RWPE2 (cell line): ENCODE measurements at regions not wholly inside any gene's neighbourhood (a gene's known extent, or its start where the extent isn't known, plus 50 kb on each side); places are given as distances from the start of the nearest gene placed in this dataset.

Experiments
- ATAC-seq: fragments of 200-7000 bp; cut with Tn5 transposase; 3 replicates; pipeline ENCODE4 v1.9.1; 2021; ENCODE audit warnings: low read depth
- DNase-seq: peaks from one replicate; pipeline ENCODE4 v3.0.0-alpha.2; 2020; ENCODE audit warnings: low spot score
- H3K27ac ChIP-seq: fragments of 450-650 bp; 2 replicates; pipeline ENCODE4 v1.5.1; 2017; ENCODE audit warnings: mild to moderate bottlenecking; ENCODE audit not compliant: poor library complexity, severe bottlenecking
- H3K27me3 ChIP-seq: fragments of 250-450 bp; sonication (Bioruptor Pico); 2 replicates; pipeline ENCODE4 v1.5.1; 2021; ENCODE audit warnings: mild to moderate bottlenecking, moderate library complexity; ENCODE audit not compliant: insufficient read depth, poor library complexity, severe bottlenecking
- H3K36me3 ChIP-seq: fragments of 250-450 bp; sonication (Bioruptor Pico); 2 replicates; pipeline ENCODE4 v1.5.1; 2020; ENCODE audit warnings: low read depth, mild to moderate bottlenecking, moderate library complexity
- H3K4me1 ChIP-seq: fragments of 250-450 bp; sonication (Bioruptor Pico); 2 replicates; pipeline ENCODE4 v1.5.1; 2021; ENCODE audit warnings: mild to moderate bottlenecking, moderate library complexity; ENCODE audit not compliant: insufficient read depth, poor library complexity, severe bottlenecking
- H3K4me3 ChIP-seq: fragments of 250-450 bp; sonication (Bioruptor Pico); 2 replicates; pipeline ENCODE4 v1.5.1; 2021; ENCODE audit warnings: mild to moderate bottlenecking, moderate library complexity; ENCODE audit not compliant: severe bottlenecking
- H3K9me3 ChIP-seq: fragments of 250-450 bp; sonication (Bioruptor Pico); 2 replicates; pipeline ENCODE4 v1.5.1; 2021; ENCODE audit warnings: mild to moderate bottlenecking, moderate library complexity; ENCODE audit not compliant: severe bottlenecking
- TF ChIP-seq, protein P1 (sequence below): fragments of 450-650 bp; IDR thresholded peaks from one replicate; pipeline ENCODE4 v1.5.1; 2017; ENCODE audit warnings: mild to moderate bottlenecking, moderate library complexity; ENCODE audit not compliant: poor library complexity, severe bottlenecking

DNA sequence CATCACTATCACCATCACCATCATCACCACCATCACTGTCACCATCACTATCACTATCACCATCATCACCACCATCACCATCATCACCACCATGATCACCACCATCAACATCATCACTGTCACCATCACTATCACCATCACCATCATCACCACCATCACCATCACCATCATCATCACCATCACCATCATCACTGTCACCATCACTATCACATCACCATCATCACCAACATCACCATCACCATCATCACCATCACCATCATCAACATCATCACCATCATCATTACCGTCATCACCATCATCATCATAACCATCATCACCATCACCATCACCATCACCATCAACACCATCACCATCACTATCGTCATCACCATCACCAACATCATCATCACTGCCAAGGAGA, 273.8 kb downstream of the FOXL1 start:
- TF ChIP-seq, protein P1, sequence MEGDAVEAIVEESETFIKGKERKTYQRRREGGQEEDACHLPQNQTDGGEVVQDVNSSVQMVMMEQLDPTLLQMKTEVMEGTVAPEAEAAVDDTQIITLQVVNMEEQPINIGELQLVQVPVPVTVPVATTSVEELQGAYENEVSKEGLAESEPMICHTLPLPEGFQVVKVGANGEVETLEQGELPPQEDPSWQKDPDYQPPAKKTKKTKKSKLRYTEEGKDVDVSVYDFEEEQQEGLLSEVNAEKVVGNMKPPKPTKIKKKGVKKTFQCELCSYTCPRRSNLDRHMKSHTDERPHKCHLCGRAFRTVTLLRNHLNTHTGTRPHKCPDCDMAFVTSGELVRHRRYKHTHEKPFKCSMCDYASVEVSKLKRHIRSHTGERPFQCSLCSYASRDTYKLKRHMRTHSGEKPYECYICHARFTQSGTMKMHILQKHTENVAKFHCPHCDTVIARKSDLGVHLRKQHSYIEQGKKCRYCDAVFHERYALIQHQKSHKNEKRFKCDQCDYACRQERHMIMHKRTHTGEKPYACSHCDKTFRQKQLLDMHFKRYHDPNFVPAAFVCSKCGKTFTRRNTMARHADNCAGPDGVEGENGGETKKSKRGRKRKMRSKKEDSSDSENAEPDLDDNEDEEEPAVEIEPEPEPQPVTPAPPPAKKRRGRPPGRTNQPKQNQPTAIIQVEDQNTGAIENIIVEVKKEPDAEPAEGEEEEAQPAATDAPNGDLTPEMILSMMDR: no peak
- Histone ChIP-seq H3K36me3 (no peaks in the 10 kb centered on the region), H3K27me3 (no peaks in the 10 kb centered on the region), H3K4me3 (no peak overlapping the region), H3K9me3 (no peaks in the 10 kb centered on the region), H3K4me1 (no peaks in the 10 kb centered on the region), H3K27ac (no peak overlapping the region)
- no peak for DNase-seq
- ATAC-seq: no peak

DNA sequence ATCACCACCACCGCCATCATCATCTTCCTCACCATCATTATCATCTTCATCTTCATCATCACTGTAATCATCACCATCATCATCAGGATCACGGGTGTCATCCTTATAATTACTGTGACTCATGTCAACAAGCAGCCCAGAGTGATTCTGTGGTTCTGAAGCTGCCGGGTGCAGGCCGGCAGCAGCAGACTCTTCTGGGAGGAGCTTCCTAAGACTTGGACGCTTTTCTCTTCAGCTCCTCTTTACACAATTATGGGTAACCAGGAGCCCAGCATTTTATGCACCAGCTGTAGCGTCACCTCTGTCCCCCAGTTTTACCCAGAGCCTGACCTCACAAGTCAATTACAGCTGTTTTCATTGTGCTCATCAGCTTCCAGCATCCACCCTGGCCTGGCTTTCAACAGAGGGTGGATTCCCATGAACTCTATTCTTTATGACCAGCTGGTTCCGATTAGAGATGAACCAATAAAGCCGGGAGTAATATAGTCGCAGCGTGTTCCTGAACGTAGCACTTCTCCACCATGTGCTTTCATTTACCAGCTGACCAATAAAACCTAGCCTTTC, 275.8 kb downstream of the FOXL1 start:
- ATAC-seq (no peak), DNase-seq (no peak)
- Histone ChIP-seq H3K27me3 (no peaks in the 10 kb centered on the region), H3K27ac (no peak overlapping the region), H3K4me1 (no peaks in the 10 kb centered on the region), H3K4me3 (no peak overlapping the region), H3K36me3 (no peaks in the 10 kb centered on the region), H3K9me3 (no peaks in the 10 kb centered on the region)
- TF ChIP-seq, protein P1: no peak

DNA sequence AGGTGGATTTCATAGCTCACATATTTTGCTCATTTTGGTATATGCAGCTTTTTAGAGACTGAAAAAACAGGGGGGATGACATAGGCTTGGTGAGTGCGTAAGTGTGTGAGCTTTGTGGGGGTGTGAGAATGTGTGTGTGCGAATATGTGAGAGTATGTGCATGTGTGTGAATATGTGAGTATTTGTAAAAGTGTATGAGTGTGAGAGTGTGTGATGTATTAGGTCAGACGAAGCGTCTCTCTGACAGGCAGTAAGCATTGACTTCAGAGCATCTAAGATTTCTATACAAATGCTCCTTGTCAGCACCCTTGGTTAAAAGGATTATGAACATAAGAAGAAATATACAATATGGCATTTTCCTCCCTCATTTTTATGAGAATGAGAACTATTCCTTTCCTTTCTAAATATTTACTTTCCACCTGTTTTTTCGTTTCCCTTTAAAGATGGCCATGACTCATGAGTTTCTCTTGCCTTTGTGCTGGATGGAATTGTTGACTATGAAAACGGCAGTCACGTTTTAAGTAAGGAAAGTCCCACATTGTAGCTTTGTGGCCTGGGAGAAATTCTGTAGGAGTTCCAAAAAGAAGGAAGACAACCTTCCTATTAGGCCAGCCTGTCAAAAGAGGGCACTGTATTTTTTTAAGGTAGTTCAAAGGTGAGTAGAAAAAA, 276.4 kb downstream of the FOXL1 start:
- H3K27me3 ChIP-seq: no peaks in the 10 kb centered on the region
- no peak for ATAC-seq

DNA sequence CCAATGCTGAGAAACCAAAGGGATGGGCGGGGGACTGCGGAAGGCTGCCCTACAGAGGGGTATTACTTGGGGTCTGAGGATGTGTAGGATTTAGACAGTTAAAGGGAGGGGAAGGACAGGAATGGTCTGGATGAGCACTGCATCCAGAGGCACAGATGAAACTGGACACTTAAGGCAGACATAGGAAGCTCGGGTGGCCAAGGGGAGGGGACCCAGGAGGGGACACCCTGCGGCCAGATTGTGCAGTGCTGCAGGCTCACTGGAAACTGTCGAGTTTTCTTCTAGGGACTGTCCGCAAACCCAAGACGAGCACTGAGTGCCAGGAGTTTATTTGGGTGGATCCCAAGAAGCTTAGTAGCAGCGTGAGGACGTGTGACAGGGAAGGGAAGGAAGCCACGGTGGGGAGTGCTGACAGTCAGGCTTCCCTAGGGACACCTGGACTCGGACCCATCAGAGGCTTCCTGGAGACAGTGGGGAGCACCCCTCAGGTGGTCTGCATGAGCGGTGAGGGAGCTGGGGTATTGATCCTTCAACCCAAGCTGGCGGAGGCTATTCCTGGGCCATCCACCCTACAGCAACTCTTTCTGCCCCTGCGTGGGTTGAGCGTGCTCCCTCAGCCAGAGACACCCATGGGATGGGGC, 278.7 kb downstream of the FOXL1 start:
- Histone ChIP-seq H3K9me3 (no peaks in the 10 kb centered on the region), H3K27me3 (no peaks in the 10 kb centered on the region), H3K36me3 (no peaks in the 10 kb centered on the region), H3K4me1 (no peaks in the 10 kb centered on the region), H3K27ac (no peak overlapping the region), H3K4me3 (no peak overlapping the region)
- TF ChIP-seq, protein P1: no peak
- no peak for DNase-seq
- no peak for ATAC-seq

More for the DNA sequence above, 276.4 kb downstream of the FOXL1 start:
- no peaks in the 10 kb centered on the region for H3K36me3 ChIP-seq
- TF ChIP-seq, protein P1: no peak
- H3K4me3 ChIP-seq: no peak overlapping the region
- H3K9me3 ChIP-seq: no peaks in the 10 kb centered on the region
- DNase-seq: no peak
- H3K4me1 ChIP-seq: no peaks in the 10 kb centered on the region
- H3K27ac ChIP-seq: no peak overlapping the region

DNA sequence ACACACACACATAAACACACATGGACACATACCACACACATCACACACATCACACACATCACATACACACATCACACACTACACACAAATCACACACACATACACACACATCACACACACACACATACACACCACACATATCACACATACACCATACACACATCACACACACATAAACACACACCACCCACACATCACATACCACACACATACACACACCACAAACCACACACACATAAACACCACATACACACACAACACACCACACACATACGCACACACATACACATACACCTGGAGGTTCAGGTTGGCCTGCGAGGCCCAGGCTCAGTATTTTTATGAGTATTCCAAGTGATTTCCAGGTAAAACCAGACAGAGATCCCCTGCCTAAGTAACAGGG, 279.5 kb downstream of the FOXL1 start:
- Histone ChIP-seq H3K4me1 (no peaks in the 10 kb centered on the region), H3K27me3 (no peaks in the 10 kb centered on the region), H3K36me3 (no peaks in the 10 kb centered on the region), H3K4me3 (no peak overlapping the region), H3K27ac (no peak overlapping the region), H3K9me3 (no peaks in the 10 kb centered on the region)
- ATAC-seq (no peak), DNase-seq (no peak)
- TF ChIP-seq, protein P1: no peak
